ENCODE measurements at regions not wholly inside any gene's neighbourhood (a gene's known extent, or its start where the extent isn't known, plus 50 kb on each side); places are given as distances from the start of the nearest gene placed in this dataset.

DNA sequence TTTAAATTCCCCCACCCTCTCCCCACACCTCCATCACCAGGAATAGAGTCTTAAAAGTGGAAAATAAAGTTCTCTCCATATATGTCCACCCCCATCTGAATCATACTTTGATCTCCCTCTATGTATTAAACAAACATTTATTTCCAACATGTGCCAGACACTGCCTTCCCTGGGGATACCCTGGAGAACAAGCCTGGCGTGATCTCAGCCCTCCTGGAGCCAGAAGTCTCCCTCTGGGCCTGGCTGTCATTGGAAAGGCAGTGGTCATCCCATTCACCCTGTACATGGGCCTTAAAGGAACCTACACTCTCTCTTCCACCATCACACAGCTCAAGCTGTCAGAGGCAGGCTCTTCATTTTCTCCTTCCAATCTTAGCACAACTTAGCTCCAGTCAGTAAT is 143.6 kb downstream of the EMP1 start:
- TF ChIP-seq POLR2AphosphoS5 (IDR thresholded peaks at IDR 0.05; ENCODE audit: low read depth, low read length) (no peak), SIN3A (IDR thresholded peaks at IDR 0.05; ENCODE audit: borderline replicate concordance, insufficient read depth, low read length) (no peak)
- TF ChIP-seq, protein P1, sequence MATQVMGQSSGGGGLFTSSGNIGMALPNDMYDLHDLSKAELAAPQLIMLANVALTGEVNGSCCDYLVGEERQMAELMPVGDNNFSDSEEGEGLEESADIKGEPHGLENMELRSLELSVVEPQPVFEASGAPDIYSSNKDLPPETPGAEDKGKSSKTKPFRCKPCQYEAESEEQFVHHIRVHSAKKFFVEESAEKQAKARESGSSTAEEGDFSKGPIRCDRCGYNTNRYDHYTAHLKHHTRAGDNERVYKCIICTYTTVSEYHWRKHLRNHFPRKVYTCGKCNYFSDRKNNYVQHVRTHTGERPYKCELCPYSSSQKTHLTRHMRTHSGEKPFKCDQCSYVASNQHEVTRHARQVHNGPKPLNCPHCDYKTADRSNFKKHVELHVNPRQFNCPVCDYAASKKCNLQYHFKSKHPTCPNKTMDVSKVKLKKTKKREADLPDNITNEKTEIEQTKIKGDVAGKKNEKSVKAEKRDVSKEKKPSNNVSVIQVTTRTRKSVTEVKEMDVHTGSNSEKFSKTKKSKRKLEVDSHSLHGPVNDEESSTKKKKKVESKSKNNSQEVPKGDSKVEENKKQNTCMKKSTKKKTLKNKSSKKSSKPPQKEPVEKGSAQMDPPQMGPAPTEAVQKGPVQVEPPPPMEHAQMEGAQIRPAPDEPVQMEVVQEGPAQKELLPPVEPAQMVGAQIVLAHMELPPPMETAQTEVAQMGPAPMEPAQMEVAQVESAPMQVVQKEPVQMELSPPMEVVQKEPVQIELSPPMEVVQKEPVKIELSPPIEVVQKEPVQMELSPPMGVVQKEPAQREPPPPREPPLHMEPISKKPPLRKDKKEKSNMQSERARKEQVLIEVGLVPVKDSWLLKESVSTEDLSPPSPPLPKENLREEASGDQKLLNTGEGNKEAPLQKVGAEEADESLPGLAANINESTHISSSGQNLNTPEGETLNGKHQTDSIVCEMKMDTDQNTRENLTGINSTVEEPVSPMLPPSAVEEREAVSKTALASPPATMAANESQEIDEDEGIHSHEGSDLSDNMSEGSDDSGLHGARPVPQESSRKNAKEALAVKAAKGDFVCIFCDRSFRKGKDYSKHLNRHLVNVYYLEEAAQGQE (IDR thresholded peaks at IDR 0.05; ENCODE audit: insufficient read depth in 1 of 2, low read depth in 2 of 2, low read length in 2 of 2): no peak

GRCh38 chr12:13339538-13339937 is 143.0 kb downstream of the EMP1 start:
- TF ChIP-seq, protein P1 (IDR thresholded peaks at IDR 0.05; ENCODE audit: insufficient read depth in 1 of 2, low read depth in 2 of 2, low read length in 2 of 2): no peak
- TF ChIP-seq SIN3A (IDR thresholded peaks at IDR 0.05; ENCODE audit: borderline replicate concordance, insufficient read depth, low read length): no peak
- no peak for TF ChIP-seq POLR2AphosphoS5 (IDR thresholded peaks at IDR 0.05; ENCODE audit: low read depth, low read length)
- TF ChIP-seq TAF1 (IDR thresholded peaks at IDR 0.05; ENCODE audit: borderline replicate concordance, insufficient read depth, low read length): no peak
- no peak for TF ChIP-seq FOXP2 (optimal IDR thresholded peaks at IDR 0.05; ENCODE audit: borderline replicate concordance, extremely low read depth, extremely low read length, insufficient read depth)

DNA sequence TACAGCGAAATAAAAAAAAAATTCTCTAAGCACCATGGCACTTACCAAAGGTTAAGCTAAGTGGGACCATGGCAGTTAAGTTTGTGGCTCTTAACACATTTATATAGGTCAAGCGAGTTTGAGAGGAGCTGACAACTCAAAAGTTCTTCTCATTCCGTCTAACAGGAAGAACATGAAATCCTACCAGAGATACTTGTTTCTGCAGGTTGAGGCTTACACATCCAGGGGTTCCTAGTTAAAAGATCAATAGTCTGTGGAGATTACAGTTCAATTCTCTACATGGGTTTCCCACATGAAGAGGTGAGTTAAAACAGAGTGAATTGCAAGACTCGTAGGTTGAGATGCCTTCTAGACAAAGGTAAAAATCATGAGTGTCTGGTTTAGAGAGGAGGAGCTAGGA is 142.6 kb downstream of the EMP1 start:
- no peak for TF ChIP-seq SIN3A (IDR thresholded peaks at IDR 0.05; ENCODE audit: borderline replicate concordance, insufficient read depth, low read length)
- TF ChIP-seq TAF1 (IDR thresholded peaks at IDR 0.05; ENCODE audit: borderline replicate concordance, insufficient read depth, low read length): no peak
- TF ChIP-seq POLR2AphosphoS5 (IDR thresholded peaks at IDR 0.05; ENCODE audit: low read depth, low read length): no peak
- TF ChIP-seq, protein P1 (IDR thresholded peaks at IDR 0.05; ENCODE audit: insufficient read depth in 1 of 2, low read depth in 2 of 2, low read length in 2 of 2): no peak
- no peak for TF ChIP-seq FOXP2 (optimal IDR thresholded peaks at IDR 0.05; ENCODE audit: borderline replicate concordance, extremely low read depth, extremely low read length, insufficient read depth)

GRCh38 chr12:13337791-13338190 is 141.3 kb downstream of the EMP1 start:
- TF ChIP-seq POLR2AphosphoS5 (IDR thresholded peaks at IDR 0.05; ENCODE audit: low read depth, low read length) (no peak), SIN3A (IDR thresholded peaks at IDR 0.05; ENCODE audit: borderline replicate concordance, insufficient read depth, low read length) (no peak), TAF1 (IDR thresholded peaks at IDR 0.05; ENCODE audit: borderline replicate concordance, insufficient read depth, low read length) (no peak), FOXP2 (optimal IDR thresholded peaks at IDR 0.05; ENCODE audit: borderline replicate concordance, extremely low read depth, extremely low read length, insufficient read depth) (no peak)
- TF ChIP-seq, protein P1 (IDR thresholded peaks at IDR 0.05; ENCODE audit: insufficient read depth in 1 of 2, low read depth in 2 of 2, low read length in 2 of 2): no peak

DNA sequence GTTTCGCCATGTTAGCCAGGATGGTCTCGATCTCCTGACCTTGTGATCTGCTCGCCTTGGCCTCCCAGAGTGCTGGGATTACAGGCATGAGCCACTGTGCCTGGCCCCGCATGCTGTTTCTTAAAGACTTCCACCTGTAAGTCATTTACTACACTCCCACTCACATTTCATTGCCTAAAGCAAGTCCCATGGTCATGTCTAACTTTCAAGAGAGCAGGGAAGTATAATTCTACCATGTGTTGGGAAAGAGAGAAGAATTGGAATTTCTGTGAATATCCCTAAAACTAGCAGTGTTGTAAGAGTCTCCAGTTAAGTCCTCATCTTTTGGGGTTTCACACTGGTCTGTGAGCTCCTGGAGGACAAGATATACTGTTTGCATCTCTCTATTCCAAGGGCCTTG is 139.7 kb downstream of the EMP1 start:
- no peak for TF ChIP-seq SIN3A (IDR thresholded peaks at IDR 0.05; ENCODE audit: borderline replicate concordance, insufficient read depth, low read length)
- TF ChIP-seq TAF1 (IDR thresholded peaks at IDR 0.05; ENCODE audit: borderline replicate concordance, insufficient read depth, low read length): no peak
- TF ChIP-seq, protein P1 (IDR thresholded peaks at IDR 0.05; ENCODE audit: insufficient read depth in 1 of 2, low read depth in 2 of 2, low read length in 2 of 2): no peak
- TF ChIP-seq FOXP2 (optimal IDR thresholded peaks at IDR 0.05; ENCODE audit: borderline replicate concordance, extremely low read depth, extremely low read length, insufficient read depth): no peak
- TF ChIP-seq POLR2AphosphoS5 (IDR thresholded peaks at IDR 0.05; ENCODE audit: low read depth, low read length): no peak

Measured in PFSK-1 (cell line).